Mucosa of rectum (tissue), 2 donors: ENCODE measurements at regions not wholly inside any gene's neighbourhood (a gene's known extent, or its start where the extent isn't known, plus 50 kb on each side); places are given as distances from the start of the nearest gene placed in this dataset.

ENCODE experiments used
- H3K27ac ChIP-seq, 2 donors: one replicate each; pipeline ENCODE4 v1.7.0; 2013; ENCODE audit warnings: inconsistent platforms in 2 of 2, low read depth in 2 of 2, low read length in 2 of 2
- H3K27me3 ChIP-seq, 2 donors: one replicate each; pipeline ENCODE4 v1.7.0; 2013; ENCODE audit warnings: low read length in 2 of 2; ENCODE audit not compliant: control insufficient read depth in 2 of 2, insufficient read depth in 2 of 2
- H3K36me3 ChIP-seq, 2 donors: one replicate each; pipeline ENCODE4 v1.7.0; 2013; ENCODE audit warnings: low read length in 2 of 2; ENCODE audit not compliant: control insufficient read depth in 2 of 2, insufficient read depth in 2 of 2
- H3K4me1 ChIP-seq, 2 donors: one replicate each; pipeline ENCODE4 v1.7.0; 2013; ENCODE audit warnings: low read length in 2 of 2, mild to moderate bottlenecking in 1 of 2; ENCODE audit not compliant: control insufficient read depth in 2 of 2, insufficient read depth in 2 of 2
- H3K4me3 ChIP-seq, 2 donors: one replicate each; pipeline ENCODE4 v1.7.0; 2013; ENCODE audit warnings: low read length in 2 of 2
- H3K9ac ChIP-seq, 2 donors: one replicate each; pipeline ENCODE4 v1.7.0; 2013; ENCODE audit warnings: low read length in 2 of 2, low read depth in 1 of 2, mild to moderate bottlenecking in 1 of 2
- H3K9me3 ChIP-seq, 2 donors: one replicate each; pipeline ENCODE4 v1.7.0; 2013; ENCODE audit warnings: low read length in 2 of 2; ENCODE audit not compliant: control insufficient read depth in 2 of 2
- donor health status: healthy.
- donor health status: Normal muscosa, but diverticular disease.

DNA sequence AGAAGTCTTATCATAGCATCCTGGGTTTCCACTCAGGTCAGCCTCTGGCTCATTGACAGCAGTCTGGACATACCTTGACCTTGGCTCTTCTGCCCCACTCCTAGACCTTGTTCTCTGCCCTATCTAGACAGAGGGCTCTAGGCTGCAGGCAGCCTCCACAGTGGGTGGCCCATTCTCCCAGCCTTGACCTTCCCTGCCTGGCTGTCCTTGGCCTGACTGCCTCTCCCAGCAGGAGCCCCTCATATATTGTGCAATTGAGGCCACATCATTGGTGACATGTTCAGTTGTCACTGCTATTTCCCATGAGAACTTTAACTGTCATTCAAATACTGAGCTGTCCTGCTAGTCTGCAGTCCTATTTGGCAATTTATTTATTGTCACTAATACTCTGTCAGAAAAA lies 503.4 kb downstream of the PLXNA4 start:
- Histone ChIP-seq H3K9ac (no peak overlapping the region), H3K4me1 (no peaks in the 10 kb centered on the region), H3K4me3 (no peak overlapping the region), H3K27ac (no peak overlapping the region), H3K27me3 (no peaks in the 10 kb centered on the region), H3K36me3 (no peaks in the 10 kb centered on the region), H3K9me3 (no peaks in the 10 kb centered on the region)

GRCh38 chr7:132072165-132072564 lies 504.1 kb downstream of the PLXNA4 start:
- Histone ChIP-seq H3K9ac (no peak overlapping the region), H3K27me3 (no peaks in the 10 kb centered on the region), H3K9me3 (no peaks in the 10 kb centered on the region), H3K4me1 (peaks cover 0 to under 1% of the 10 kb centered on the region in 2 donors), H3K4me3 (no peak overlapping the region), H3K27ac (no peak overlapping the region), H3K36me3 (no peaks in the 10 kb centered on the region)

- Histone ChIP-seq H3K9me3 (no peaks in the 10 kb centered on the region), H3K27me3 (no peaks in the 10 kb centered on the region), H3K9ac (no peak overlapping the region), H3K27ac (no peak overlapping the region), H3K36me3 (no peaks in the 10 kb centered on the region), H3K4me3 (no peak overlapping the region), H3K4me1 (peaks cover 7 to 8% of the 10 kb centered on the region in 2 donors)
Observed at GRCh38 chr7:132069306-132069705, 507.0 kb downstream of the PLXNA4 start.

- no peak overlapping the region for H3K4me3 ChIP-seq
- H3K9me3 ChIP-seq: no peaks in the 10 kb centered on the region
- no peaks in the 10 kb centered on the region for H3K27me3 ChIP-seq
- H3K9ac ChIP-seq: no peak overlapping the region
- H3K36me3 ChIP-seq: no peaks in the 10 kb centered on the region
- peaks cover 7 to 8% of the 10 kb centered on the region in 2 donors for H3K4me1 ChIP-seq
- peak overlapping the region; percentile 13 to 56 for H3K27ac ChIP-seq
Observed at GRCh38 chr7:132066761-132067171, 509.5 kb downstream of the PLXNA4 start.

DNA sequence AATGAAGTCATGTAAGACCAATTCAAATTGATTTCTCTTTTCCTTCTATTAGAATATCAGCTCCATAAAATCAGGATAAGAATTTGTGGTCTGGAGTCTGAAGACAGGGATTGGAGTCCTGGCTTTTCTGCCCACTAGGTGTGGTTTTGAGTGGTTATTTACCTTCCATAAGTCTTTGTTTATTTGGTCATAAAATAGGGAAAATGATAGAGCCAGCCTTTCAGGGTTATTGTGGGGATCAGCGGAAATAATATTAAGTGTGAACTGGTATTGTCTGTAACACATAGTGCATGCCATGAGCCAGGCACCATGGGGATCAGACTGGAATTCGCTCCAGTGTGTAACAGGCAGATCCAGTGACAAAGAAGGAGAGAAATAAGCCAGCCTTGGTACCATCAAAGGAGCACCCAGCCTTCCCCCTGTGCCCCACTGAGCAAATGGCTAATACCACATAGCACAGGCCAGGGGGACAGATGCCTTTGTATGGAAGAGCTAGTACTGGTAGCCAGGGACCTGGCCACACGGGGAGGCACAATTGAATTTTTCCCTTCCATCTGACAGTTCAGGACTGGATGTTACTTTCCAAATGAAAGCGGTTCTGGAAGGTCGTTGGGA lies 509.7 kb upstream of the PODXL start:
- Histone ChIP-seq H3K27me3 (no peaks in the 10 kb centered on the region), H3K36me3 (no peaks in the 10 kb centered on the region), H3K9ac (no peak overlapping the region), H3K27ac (peak overlapping the region; percentile 13 to 56), H3K9me3 (no peaks in the 10 kb centered on the region), H3K4me3 (no peak overlapping the region), H3K4me1 (peaks cover 7 to 8% of the 10 kb centered on the region in 2 donors)

GRCh38 chr7:132065193-132065988 lies 509.0 kb upstream of the PODXL start:
- Histone ChIP-seq H3K27me3 (no peaks in the 10 kb centered on the region), H3K4me1 (peaks cover 7 to 8% of the 10 kb centered on the region in 2 donors), H3K27ac (no peak overlapping the region), H3K9ac (no peak overlapping the region), H3K9me3 (no peaks in the 10 kb centered on the region), H3K36me3 (no peaks in the 10 kb centered on the region), H3K4me3 (no peak overlapping the region)

- no peaks in the 10 kb centered on the region for H3K9me3 ChIP-seq
- H3K27ac ChIP-seq: no peak overlapping the region
- no peaks in the 10 kb centered on the region for H3K36me3 ChIP-seq
- H3K9ac ChIP-seq: no peak overlapping the region
- no peak overlapping the region for H3K4me3 ChIP-seq
- no peaks in the 10 kb centered on the region for H3K27me3 ChIP-seq
- peaks cover 7 to 8% of the 10 kb centered on the region in 2 donors for H3K4me1 ChIP-seq
Observed at GRCh38 chr7:132063800-132064199, 507.4 kb upstream of the PODXL start.

DNA sequence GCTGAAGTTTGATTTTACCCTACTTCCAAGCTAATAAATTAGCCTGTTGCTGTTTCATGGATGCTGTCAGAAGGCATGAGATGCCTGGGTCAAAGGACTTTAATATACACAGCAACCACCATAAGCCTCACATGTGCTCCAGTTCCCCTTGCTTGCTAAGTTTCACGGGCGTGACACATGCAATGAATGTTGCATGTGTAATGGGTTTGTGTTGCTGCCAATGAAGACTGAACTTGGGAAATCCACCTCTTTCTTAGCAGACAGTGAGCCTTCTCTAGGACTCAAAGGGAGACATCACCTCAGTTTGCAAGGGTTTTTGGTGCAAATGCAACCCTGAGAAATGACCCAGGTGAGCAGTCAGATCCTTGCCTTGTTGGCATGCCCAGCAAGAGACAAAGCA lies 505.5 kb upstream of the PODXL start:
- Histone ChIP-seq H3K27ac (no peak overlapping the region), H3K4me1 (peaks cover 5 to 7% of the 10 kb centered on the region in 2 donors), H3K27me3 (no peaks in the 10 kb centered on the region), H3K9ac (no peak overlapping the region), H3K36me3 (no peaks in the 10 kb centered on the region), H3K4me3 (no peak overlapping the region), H3K9me3 (no peaks in the 10 kb centered on the region)

- no peak overlapping the region for H3K9ac ChIP-seq
- H3K4me1 ChIP-seq: no peaks in the 10 kb centered on the region
Observed at GRCh38 chr7:132059141-132059540, 502.7 kb upstream of the PODXL start.

DNA sequence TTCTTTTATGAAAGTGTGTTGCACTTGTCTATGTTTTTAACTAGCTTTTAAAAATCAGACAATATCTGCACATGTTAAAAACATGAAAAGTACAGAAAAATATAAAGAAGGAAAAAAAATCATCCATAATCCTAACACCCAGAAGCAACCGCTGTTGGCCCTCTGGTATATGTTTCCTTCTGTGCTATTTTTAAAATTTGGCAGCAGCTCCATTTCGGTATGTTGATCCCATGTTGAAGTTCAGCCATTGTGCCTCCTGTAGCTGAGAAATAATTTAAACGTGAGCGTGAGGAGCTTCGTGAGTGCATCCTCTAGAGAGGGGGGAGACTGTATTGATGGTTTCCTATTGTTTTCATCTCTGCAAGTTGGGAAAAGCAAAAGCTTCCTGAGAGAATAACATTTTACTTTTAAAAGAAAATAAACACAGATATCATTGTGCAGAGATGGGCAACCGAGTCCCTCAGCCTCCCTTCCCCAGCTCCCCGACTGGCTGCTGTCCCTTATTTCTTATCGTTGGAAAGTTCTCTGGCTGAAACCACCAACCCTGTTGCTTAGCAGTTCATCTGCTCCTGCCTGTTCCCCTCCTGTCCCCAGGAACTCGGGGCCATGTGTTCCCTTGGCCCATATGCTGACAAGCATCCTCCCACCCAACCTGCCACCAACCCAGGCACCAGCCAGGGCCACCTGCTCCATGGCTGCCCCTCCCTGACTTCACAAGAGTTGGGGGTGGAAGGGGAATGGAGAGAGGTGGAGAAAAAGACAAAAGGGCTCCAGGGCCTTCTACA lies 499.1 kb upstream of the PODXL start:
- Histone ChIP-seq H3K27me3 (no peaks in the 10 kb centered on the region), H3K27ac (no peak overlapping the region), H3K9ac (no peak overlapping the region), H3K4me3 (no peak overlapping the region), H3K9me3 (no peaks in the 10 kb centered on the region), H3K36me3 (no peaks in the 10 kb centered on the region), H3K4me1 (no peaks in the 10 kb centered on the region)

More at GRCh38 chr7:132059141-132059540, 502.7 kb upstream of the PODXL start:
- Histone ChIP-seq H3K27me3 (no peaks in the 10 kb centered on the region), H3K9me3 (no peaks in the 10 kb centered on the region), H3K4me3 (no peak overlapping the region), H3K36me3 (no peaks in the 10 kb centered on the region), H3K27ac (no peak overlapping the region)
